Superior temporal gyrus (tissue), 1 donor: ENCODE measurements at regions not wholly inside any gene's neighbourhood (a gene's known extent, or its start where the extent isn't known, plus 50 kb on each side); places are given as distances from the start of the nearest gene placed in this dataset.
A peak's percentile ranks its signal among the peaks of the same experiment; 100 is the strongest.
"Not testable (repeated sequence)": the region's sequence is repeated elsewhere in the genome, so short reads cannot be mapped to it uniquely, and the experiment has no call there.

ENCODE experiments used
- DNase-seq: peaks from one replicate; pipeline ENCODE4 v3.0.0-alpha.2; 2016; ENCODE audit errors: extremely low spot score

DNA sequence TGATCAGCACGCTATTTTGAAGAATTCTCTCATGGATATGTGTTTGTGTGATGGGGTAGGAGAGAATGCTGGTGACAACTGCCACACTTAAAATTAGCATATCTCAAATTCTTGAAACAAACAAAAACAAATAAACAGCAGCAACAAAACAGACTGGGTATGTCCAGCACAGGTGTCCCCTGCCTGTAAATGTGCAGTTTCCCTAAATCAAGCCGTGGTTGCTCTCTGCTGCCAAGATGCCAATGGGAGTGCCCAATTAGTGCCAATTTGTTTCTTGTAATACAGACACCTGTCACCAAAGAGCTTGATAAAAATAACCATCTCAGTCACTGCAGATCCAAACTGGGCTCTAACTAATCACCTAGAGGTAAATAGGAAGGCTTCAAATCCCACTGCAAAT, 144.2 kb upstream of the SMARCA2 start:
- DNase-seq, result no peak

DNA sequence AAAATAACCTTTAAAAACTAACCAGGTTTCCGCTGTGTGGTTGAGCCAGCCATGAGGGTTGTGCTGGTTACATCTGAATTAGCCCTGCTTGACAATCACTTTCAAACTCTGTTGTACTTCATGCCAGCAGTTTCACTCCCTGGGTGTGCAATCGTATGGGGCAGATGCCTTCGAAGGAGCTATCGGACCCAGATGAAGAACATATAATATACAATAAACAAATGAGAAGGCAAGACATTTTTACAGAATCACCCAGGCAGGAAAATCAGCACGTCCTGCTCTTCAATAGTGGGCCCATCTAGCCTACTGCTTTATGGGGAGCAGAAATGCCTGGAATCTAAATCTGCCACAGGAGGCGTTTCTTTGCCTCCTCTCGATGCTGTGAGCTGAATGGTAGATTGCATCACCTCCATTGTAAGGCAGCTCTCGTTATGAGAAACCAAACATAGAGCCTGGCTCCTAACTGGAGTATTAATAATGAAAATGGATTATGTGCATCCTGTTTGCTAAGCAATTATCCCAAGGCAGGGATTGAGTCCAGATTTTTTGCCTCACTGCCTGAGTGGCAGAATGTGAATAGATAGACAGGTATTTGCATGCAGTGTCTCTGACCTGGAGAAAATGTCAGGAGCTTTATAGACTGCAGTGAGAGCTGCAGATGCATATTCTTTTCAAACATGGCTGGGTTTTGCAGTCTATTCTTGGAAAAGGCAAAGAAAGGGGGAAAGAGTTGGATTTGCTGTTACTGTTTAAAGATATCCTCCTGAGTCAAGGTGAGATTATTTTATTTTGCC, 143.3 kb upstream of the SMARCA2 start:
- DNase-seq, result no peak

DNA sequence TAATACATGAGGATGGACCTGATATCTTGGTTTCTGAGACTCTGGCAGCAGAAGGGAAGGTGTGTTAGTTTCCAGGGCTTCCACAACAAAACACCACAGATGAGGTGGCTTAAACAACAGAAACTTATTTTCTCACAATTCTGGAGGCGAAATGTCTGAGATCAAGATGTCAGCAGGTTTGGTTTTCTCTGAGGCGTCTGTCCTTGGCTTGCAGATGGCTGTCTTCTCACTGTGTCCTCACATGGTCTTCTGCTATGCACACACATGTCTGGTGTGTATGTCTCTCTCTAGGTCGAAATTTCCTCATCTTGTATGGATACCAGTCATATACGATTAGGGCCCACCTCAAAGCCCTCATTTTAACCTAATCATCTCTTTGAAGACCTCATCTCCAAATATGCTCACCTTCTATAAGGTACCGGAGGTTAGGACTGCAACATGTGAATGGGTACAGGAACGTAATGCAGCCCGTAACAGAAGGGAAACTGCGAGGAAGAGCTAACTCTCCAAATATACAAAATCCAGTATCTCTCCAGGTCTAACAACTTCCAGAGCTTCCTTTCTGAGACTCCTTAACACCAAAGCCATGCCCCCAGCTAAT, 139.8 kb upstream of the SMARCA2 start:
- DNase-seq, result no peak

DNA sequence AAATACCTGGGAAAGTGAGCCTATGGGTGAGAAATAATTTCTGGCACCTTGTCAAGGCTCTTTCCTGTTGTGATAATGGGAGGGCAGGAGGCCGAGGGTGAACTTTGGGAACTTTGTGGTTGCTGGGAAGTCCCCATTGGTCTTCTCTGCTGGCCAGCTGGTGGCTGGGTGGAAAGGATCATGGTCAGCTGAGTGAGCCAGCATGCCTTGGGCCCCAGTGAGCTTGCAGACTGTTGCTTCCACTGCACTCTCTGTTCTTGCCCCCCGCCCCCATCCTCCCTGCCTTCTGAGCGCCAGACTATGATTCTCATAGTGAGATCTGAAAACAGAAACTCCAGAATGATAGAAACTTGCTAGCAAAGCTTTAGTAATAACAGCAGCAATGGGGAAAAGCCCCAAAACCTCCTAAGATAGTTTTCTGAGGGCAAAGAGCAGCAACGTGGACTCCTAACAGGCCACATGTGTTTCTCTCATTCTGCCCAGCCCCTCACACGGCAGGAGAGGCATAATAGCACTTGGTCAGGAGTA, 139.2 kb upstream of the SMARCA2 start:
- no peak for DNase-seq

DNA sequence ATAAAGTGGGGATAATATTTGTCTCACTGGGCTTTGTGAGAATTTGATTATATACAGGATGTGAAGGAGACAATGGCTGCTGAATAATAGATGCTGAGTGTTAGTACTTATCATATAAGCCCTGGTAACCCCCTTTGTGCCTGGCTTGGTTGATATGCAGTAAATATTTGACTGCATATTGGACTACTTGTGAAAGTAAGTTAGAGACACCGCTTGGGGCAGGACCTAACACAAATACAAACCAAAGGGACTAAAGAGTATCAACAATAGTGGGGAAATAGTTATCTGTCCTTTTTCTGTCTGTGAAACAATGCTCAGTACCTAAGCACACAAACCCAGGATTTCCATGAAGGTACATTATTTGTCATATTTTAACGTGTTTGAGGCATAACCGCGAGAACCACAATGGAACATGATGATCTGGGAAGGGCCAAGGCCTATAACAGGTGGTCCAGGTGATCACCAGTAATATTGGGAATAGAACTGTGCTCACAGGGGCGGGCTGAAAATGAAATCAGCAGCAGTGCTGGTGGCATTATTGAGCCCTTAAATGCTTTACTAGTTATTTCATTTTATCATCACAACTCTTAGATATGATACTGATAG, 138.2 kb upstream of the SMARCA2 start:
- no peak for DNase-seq

DNA sequence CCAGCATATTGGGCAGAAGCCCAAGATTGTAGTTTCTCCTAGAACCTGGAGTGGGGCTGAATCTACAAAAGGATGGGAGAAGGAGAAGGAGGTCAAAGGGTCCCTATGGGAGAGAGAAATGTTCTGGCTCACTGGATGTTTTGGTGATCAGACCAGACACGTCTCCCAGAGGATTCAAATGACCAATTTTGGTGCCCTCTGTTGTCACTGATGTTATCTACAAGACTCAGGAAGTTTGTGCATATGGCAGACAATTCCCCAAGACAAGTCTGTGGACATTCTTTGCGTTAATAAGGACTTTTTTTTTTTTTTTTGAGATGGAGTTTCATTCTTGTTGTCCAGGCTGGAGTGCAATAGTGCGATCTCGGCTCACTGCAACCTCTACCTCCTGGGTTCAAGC, 137.2 kb upstream of the SMARCA2 start:
- DNase-seq, result no peak

DNA sequence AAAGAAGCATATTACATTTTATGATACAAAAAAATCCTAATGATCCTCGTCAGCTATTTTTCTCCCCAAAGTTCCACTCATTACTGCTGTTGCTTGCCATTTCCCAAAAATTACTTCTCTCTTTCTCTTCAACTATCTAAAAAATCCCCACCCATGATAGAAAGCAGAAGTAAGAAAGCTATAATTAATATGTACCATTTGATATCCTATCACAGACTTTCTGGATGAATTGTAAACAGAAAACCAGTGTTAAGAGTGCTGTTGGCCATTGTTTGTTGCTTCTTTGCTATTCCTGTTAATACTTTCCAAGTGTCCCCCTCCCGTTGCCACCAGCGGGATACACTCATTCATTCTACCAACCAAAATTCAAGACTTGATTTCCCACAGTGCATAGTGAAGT, 136.3 kb upstream of the SMARCA2 start:
- DNase-seq, result no peak

DNA sequence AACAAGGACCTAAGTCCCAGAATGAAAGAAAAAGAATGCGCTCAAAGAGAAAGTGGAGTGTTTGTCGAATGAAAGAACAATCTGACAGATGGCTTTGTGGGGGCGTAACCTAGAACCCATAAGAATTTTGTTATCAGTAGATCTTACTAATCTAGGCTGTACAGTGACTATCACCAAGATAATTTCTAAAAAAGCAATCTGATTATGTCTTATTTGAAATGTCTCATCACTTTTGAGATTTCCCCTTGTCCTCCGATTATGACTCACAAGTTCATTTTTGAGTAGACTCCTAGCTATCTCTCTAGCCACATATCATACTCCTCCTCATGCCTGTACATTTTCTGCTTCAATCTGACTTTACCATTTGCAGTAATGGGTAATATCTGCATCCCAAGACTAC, 135.6 kb upstream of the SMARCA2 start:
- no peak for DNase-seq

DNA sequence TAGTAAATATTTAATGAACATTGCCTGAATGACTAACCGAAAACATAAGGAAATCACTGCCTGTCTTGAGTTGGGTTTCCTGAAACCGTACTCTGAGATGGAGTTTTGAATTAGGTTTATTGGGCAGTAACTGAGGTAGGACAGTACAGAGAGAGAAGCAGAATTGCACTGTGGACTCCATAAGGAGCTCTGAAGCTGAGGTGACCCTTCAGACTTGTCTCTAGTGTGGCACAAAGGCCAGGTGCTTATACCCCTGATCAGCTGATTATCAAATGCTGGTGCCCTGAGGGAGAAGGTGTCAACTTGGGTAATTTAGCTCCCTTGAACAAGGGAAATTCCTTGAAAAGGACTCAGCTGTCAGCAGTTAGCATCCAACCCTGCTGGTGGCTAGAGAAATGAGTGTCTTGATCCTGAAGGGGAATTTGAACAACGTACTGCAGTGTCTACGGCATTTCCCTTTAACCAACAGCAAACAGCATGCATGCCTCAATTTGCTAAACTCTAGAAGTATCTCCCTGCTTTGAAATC, 135.0 kb upstream of the SMARCA2 start:
- no peak for DNase-seq

DNA sequence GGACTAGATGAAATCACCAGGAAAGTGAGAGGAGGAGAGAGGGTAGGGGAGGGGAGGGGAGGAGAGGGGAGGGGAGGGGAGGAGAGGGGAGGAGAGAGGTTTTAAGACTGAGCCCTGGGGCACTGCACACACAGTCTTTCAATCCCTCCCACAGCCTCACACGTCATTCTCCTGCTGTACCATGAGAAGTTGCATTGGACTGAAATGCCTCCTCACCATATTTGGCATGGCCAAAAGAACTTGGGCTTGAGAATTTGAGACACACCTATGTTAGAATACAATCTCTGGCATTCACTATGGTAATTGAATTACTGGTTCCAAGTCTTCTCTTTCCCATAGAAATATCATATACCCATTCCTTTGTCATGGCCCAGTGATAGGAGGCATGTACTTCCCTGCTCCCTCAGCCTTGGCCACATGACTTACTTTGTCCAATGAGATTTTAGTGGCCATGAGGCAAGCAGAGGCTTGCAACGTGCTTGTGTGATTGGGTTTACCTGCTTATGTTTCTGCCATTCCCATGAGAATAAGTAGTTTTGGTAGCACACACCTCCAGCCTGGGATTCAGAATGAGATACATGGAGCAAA, 133.3 kb upstream of the SMARCA2 start:
- no peak for DNase-seq

DNA sequence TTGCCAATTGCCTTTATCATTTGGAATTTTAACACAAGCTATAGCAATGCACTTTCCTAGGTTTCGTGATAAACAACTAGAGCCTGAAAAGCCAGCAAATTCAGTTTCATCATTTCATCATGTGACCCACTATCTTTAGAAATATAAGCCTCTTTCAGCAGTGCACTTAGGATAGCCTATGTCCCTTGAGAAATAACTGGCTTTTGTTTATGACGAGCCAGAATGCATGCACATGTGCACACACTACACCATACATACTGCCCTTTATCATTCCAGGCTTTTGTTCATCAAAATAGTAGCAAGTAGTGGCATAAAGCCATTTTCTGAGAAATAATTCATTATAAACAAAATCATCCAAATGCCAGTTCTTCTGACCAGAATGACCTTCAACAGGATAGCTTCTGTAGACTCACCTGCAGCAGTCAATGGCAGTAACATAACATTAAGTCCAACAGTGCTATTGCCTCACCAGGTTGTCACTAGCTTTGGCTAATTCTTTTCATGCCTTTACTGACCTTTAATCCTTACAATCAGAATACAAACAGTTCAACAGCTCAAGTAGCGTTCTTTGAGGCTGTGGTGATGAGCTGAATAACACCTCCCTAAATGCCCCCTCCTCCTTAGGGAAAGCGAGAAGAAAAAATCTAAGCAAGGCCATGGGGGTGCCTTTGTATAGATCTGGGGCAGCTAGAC, 132.3 kb upstream of the SMARCA2 start:
- no peak for DNase-seq

DNA sequence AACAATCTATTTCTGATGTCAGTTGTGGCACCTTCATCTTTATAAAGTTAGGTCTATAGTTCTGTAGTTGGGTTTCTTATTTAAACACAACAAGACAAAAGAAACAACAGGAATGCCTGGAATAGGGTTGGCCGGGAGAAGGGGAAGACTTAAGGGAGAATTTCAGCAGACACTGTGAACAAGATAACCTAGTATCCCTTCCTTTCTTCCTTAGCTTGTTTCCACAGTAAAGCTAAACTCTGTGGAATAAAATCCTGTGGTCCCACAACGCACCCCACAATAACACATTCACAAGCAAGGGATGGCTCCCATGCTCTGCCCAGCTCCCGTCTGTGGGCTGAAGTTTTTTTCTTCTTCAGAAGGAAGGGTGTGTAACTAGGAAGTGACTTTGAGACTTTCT, 124.9 kb upstream of the SMARCA2 start:
- DNase-seq, result no peak

DNA sequence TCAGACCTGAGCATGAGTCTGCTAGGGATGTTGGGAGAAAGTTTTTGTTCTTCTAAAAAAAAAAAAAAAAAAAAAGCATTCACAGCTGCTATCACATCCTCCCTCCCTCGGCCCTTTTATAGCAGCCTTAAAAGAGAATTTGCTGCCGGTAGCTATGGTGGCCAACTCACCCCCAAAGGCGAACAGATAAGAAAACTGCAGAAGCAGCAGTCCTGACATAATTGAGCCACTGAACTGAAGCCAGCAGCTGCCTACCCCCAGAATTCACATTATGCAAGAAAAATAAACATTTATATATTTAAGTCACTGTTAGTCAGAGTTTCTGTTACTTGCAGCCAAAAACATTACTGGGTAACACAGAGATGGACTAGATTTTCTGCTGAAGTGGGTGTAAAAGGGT, 124.3 kb upstream of the SMARCA2 start:
- peak; percentile 30 for DNase-seq

DNA sequence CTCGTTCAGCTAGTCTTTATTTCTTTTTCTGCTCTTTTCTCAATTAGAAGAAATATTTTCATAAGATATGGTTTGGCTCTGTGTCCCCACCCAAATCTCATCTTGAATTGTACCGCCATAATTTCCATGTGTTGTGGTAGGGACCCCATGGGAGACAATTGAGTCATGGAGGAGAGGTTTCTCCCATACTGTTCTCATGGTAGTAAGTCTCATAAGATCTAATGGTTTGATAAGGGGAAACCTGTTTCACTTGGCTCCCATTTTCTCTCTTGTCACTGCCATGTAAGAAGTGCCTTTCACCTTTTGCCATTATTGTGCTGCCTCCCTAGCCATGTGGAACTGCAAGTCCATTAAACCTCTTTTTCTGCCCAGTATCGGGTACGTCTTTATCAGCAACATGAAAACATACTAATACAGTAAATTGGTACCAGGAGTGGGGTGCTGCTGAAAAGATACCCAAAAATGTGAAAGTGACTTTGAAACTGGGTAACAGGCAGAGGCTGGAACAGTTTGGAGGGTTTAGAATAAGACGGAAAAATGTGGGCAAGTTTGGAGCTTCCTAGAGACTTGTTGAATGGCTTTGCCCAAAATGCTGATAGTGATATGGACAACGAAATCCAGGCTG, 112.0 kb upstream of the SMARCA2 start:
- DNase-seq, result not testable (repeated sequence)

DNA sequence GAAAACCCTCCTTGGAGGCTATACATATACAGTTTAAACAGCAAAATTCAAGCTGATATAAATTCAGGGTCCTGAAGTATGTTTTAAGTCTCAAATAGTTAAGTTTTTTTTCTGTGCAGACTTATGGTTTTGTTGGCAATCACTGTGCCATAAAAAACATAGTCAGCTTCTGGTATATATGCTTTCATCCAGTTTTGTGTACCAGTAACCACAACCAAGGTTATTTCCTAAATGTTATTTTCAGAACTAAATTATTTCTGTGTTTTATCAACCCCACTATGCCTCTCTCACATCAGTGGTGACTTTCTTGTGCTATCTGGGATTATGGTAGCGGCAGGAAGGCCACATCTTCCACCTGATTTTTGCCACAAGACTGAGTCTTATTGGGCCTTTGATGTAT, 107.7 kb upstream of the SMARCA2 start:
- DNase-seq, result no peak

DNA sequence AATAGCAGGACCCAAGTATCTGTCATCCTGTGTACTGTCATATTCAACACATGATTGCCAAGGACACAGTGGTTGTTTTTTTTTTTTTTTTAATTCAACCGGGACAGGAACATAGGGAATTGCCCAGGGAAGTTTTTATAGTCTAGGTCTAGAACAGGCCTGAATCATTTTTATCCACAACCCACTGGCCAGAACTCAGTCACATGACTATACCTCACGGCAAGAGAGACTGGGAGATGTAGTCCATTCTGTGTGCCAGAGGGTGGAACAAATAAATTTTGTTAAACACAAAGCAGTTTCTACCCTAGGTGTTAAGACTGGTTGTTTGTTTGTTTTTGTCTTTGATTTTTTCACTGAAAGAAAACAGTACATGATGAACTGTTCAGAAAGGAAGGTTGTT, 105.8 kb upstream of the SMARCA2 start:
- no peak for DNase-seq

DNA sequence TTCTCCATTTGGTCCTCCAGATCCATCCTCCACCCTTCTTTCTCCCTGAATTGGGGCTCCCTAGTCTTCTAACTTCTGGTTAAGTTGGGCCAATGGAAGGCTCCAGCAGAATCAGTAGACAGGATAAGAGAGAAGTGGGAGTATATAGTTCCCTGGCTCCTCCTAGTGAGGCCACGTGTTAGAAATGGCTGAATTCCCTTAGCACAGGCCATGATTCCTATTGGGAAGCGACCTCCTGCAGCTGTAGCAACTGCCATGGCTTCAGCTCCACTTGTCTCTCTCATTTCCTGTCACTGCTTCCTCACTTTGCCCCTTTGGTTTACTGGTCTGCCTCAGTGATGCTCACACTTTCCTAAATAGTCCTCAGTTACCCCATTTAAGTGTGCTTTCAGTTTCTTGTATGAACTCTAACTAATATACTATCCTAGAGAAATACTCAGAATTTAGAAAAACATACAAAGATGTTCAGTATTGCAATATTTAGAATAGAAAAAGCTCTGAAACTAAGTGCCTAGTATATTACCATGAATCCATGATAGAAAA, 104.8 kb upstream of the SMARCA2 start:
- no peak for DNase-seq

DNA sequence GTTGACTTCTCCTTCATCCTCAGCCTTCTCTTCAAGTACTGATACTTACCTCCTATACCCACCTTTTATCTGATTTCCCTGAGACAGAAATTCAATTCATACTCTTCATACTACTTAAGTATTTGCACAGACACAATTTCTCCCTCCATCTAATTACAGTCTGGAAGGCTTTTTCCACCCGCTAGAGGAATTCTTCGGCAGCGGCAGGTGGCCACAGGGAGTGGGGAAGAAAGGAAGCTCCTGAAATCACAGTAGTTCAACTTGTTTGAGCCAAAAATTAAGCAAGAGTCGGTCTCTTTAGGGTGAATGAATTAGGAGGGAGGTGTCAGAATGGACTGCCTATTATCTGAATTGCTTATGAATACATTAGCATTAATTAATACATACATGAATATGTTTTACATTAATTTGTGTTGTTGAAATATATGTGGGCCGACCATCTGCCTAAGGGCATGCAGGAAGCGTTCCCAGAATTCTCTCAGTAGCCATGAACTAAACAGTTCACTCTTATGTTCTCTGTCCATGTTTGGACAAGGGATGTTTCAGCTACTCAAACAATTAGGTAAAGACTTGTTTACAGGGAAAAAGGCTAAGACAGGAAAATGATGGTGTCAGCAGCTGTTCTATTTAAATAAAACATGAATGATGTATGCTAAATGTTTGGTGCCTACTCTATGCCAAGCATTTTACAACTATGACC, 101.4 kb upstream of the SMARCA2 start:
- DNase-seq, result no peak

DNA sequence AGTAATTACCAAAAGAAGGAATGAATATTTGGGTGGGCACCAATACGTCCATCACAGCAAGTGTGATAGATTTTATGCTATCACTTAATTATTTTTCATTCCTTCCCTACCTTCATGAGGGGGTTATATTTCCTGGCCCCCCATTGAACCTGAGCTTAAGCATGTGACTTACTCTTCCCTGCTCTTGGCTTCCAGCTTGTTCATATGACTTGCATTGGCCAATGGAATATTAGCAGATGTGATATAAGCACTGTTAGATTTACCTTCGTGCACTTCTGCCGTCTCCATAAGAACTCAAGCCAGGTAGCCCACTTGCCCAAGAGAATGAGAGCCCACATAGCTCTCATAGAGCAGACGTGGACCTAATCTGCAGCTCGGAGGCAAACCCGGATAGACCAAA, 99.1 kb upstream of the SMARCA2 start:
- DNase-seq, result no peak

DNA sequence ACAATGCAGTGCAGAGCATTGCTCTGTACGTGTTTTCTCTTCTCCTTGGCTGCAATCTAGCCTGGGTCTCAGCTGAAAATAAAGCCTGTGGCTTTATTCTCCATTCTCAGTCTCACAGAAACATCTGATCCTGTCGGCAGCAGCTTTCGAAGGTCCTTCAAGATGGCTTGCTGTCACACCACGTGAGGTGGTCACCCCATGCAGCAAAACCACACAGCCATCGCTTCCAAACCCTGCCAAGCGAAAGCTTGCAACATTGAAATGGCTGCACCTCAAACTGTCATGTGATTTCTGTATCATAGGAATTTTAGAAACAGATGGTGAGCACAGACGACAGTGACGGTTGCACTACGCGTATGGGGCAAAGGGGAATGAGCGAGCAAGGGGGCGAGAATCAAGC, 98.5 kb upstream of the SMARCA2 start:
- DNase-seq, result no peak
